A673 (cell line): ENCODE measurements at regions not wholly inside any gene's neighbourhood (a gene's known extent, or its start where the extent isn't known, plus 50 kb on each side); places are given as distances from the start of the nearest gene placed in this dataset.

Experiments used
- BruUV-seq: library from RNA; stranded (reverse); fragments of 400-500 nt; replicated peaks from 2 replicates; lab custom pipeline; 2021; lab: Mats Ljungman, UMichigan
- CTCF ChIA-PET: fragments of 300-600 bp; sonication (Branson Sonifier 250); formaldehyde crosslinking; loops from one replicate; lab custom pipeline; 2022; ENCODE audit warnings: antibody characterized with exemption; lab: Charles Lee
- POLR2A ChIA-PET: fragments of 300-600 bp; sonication (Branson Sonifier 250); formaldehyde crosslinking; loops from one replicate; lab custom pipeline; 2022; ENCODE audit warnings: antibody characterized with exemption; ENCODE audit not compliant: low non-redundant PET; lab: Charles Lee
- DNase-seq: peaks from one replicate; pipeline ENCODE4 v3.0.0-alpha.2; 2015; ENCODE audit warnings: low spot score
- H3K27ac ChIP-seq: fragments of 200-600 bp; sonication (generic); 2 replicates; pipeline ENCODE4 v1.5.1; 2016; ENCODE audit warnings: mixed run types, low read depth, mild to moderate bottlenecking, mixed read lengths, antibody characterized with exemption, low read length; ENCODE audit not compliant: poor library complexity, severe bottlenecking
- H3K27me3 ChIP-seq: fragments of 200-600 bp; sonication (generic); replicated peaks from 2 replicates; pipeline ENCODE4 v1.6.1; 2017; ENCODE audit warnings: mixed run types, low read depth, mild to moderate bottlenecking, mixed read lengths, antibody characterized with exemption, low read length; ENCODE audit not compliant: insufficient read depth, poor library complexity
- H3K36me3 ChIP-seq: fragments of 200-600 bp; sonication (generic); 2 replicates; pipeline ENCODE4 v1.6.1; 2016; ENCODE audit warnings: mixed run types, mild to moderate bottlenecking, mixed read lengths, antibody characterized with exemption, low read length; ENCODE audit not compliant: insufficient read depth, poor library complexity, severe bottlenecking
- H3K4me1 ChIP-seq: fragments of 200-600 bp; sonication (generic); 2 replicates; pipeline ENCODE4 v1.6.1; 2017; ENCODE audit warnings: mixed run types, mild to moderate bottlenecking, mixed read lengths, antibody characterized with exemption, low read length; ENCODE audit not compliant: insufficient read depth, poor library complexity, severe bottlenecking
- H3K4me3 ChIP-seq: fragments of 200-600 bp; sonication (generic); 2 replicates; pipeline ENCODE4 v1.5.1; 2016; ENCODE audit warnings: low read depth, mixed run types, mild to moderate bottlenecking, mixed read lengths, low read length; ENCODE audit not compliant: poor library complexity, severe bottlenecking
- H3K9me3 ChIP-seq: fragments of 200-600 bp; sonication (generic); 2 replicates; pipeline ENCODE4 v1.6.1; 2016; ENCODE audit warnings: mixed run types, low read depth, mild to moderate bottlenecking, mixed read lengths, antibody characterized with exemption, low read length; ENCODE audit not compliant: poor library complexity, severe bottlenecking
- EZH2 ChIP-seq: fragments of 200-600 bp; sonication (generic); IDR thresholded peaks from 2 replicates; pipeline ENCODE4 v1.6.1; 2017; ENCODE audit warnings: borderline replicate concordance, low read depth, mild to moderate bottlenecking, mixed read lengths, antibody characterized with exemption, low read length; ENCODE audit not compliant: poor library complexity, severe bottlenecking
- intact Hi-C: fragments of 100-400 bp; cut with micrococcal nuclease; formaldehyde crosslinking; loops from one replicate; pipeline ENCODE4 v1.10.0; 2022; ENCODE audit not compliant: unreplicated experiment
- TF ChIP-seq, protein P1 (sequence below): fragments of 300-800, 200-600 bp; sonication (generic); conservative IDR thresholded peaks from 2 replicates; pipeline ENCODE4 v1.5.1; 2017; ENCODE audit warnings: low read depth, mild to moderate bottlenecking, antibody characterized with exemption, low read length, moderate library complexity, mixed read lengths

DNA sequence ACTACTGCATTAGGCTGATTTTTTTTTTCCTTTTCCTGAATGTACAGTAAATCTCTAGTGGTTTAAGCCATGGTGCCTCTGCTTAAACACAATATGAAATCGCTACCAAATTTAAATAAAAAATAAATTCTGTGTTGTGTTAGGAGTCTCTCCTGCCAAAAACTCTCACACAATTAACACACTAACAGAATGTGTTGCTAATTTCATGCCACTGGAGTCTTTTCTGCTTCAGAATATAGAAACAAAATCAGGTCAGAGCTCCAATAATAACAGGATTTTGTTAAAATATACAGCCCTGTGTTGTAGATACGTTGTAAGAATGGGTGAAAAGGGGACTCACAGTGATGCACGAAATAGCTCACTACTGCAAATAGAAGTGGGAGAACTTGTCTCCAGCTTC, 398.8 kb downstream of the ZSWIM6 start:
- POLR2A ChIA-PET = interaction anchor here (0.6 kb wide), 1 partner anchor 531 kb away, joined by 3 read pairs; no protein-coding TSS in a partner anchor
- intact Hi-C loops = no loop called here
- Histone ChIP-seq H3K4me1 (peaks cover 7% of the 10 kb centered on the region), H3K27ac (no peak overlapping the region), H3K9me3 (no peaks in the 10 kb centered on the region), H3K4me3 (no peak overlapping the region), H3K36me3 (no peaks in the 10 kb centered on the region), H3K27me3 (no peaks in the 10 kb centered on the region)
- DNase-seq = no peak
- BruUV-seq = no TSS peak
- TF ChIP-seq, protein P1, sequence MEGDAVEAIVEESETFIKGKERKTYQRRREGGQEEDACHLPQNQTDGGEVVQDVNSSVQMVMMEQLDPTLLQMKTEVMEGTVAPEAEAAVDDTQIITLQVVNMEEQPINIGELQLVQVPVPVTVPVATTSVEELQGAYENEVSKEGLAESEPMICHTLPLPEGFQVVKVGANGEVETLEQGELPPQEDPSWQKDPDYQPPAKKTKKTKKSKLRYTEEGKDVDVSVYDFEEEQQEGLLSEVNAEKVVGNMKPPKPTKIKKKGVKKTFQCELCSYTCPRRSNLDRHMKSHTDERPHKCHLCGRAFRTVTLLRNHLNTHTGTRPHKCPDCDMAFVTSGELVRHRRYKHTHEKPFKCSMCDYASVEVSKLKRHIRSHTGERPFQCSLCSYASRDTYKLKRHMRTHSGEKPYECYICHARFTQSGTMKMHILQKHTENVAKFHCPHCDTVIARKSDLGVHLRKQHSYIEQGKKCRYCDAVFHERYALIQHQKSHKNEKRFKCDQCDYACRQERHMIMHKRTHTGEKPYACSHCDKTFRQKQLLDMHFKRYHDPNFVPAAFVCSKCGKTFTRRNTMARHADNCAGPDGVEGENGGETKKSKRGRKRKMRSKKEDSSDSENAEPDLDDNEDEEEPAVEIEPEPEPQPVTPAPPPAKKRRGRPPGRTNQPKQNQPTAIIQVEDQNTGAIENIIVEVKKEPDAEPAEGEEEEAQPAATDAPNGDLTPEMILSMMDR = no peak
- no peak for TF ChIP-seq EZH2
- CTCF ChIA-PET = no interaction called here

- no peaks in the 10 kb centered on the region for H3K27me3 ChIP-seq
- no peaks in the 10 kb centered on the region for H3K9me3 ChIP-seq
- no peak overlapping the region for H3K27ac ChIP-seq
- no peak overlapping the region for H3K4me3 ChIP-seq
- ChIA-PET POLR2A (interaction anchor here (0.6 kb wide), 1 partner anchor 532 kb away, joined by 3 read pairs; no protein-coding TSS in a partner anchor), CTCF (no interaction called here)
- no TSS peak for BruUV-seq
- H3K4me1 ChIP-seq = peaks cover 8% of the 10 kb centered on the region
- intact Hi-C loops = no loop called here
- no peak for DNase-seq
- no peaks in the 10 kb centered on the region for H3K36me3 ChIP-seq
- TF ChIP-seq EZH2 = no peak
- TF ChIP-seq, protein P1 = no peak
Measured at GRCh38 chr5:61731267-61731945, 399.3 kb downstream of the ZSWIM6 start.

- no peak overlapping the region for H3K27ac ChIP-seq
- no peaks in the 10 kb centered on the region for H3K27me3 ChIP-seq
- intact Hi-C loops = no loop called here
- ChIA-PET CTCF (no interaction called here), POLR2A (no interaction called here)
- TF ChIP-seq EZH2 = no peak
- TF ChIP-seq, protein P1 = no peak
- BruUV-seq = no TSS peak
- no peaks in the 10 kb centered on the region for H3K9me3 ChIP-seq
- no peak for DNase-seq
- H3K36me3 ChIP-seq = no peaks in the 10 kb centered on the region
- H3K4me3 ChIP-seq = no peak overlapping the region
- H3K4me1 ChIP-seq = peaks cover 12% of the 10 kb centered on the region
Measured at GRCh38 chr5:61731946-61732314, 399.9 kb downstream of the ZSWIM6 start.
